ENCODE measurements at regions not wholly inside any gene's neighbourhood (a gene's known extent, or its start where the extent isn't known, plus 50 kb on each side); places are given as distances from the start of the nearest gene placed in this dataset.
"Not testable (repeated sequence)": the region's sequence is repeated elsewhere in the genome, so short reads cannot be mapped to it uniquely, and the experiment has no call there.

DNA sequence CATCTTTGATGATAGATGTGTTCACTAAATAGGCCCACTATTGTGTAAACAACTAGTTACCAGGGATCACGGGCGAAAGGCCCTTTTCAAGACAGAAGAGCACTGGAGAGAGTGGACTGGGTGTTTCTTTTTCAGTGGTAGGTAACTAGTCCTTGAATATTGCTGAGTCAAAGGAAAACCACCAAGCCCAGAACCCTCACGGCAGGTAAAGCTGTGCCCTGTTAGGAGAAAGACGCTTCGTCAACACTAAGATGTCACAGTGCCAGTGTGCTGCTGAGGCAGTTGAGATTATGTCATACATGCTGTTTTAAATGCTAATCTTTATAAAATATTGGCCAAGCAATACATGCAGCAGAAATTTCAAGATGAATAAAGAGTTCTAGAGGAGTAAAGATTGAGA is 578.6 kb downstream of the PYDC2 start:
- no peak for DNase-seq

DNA sequence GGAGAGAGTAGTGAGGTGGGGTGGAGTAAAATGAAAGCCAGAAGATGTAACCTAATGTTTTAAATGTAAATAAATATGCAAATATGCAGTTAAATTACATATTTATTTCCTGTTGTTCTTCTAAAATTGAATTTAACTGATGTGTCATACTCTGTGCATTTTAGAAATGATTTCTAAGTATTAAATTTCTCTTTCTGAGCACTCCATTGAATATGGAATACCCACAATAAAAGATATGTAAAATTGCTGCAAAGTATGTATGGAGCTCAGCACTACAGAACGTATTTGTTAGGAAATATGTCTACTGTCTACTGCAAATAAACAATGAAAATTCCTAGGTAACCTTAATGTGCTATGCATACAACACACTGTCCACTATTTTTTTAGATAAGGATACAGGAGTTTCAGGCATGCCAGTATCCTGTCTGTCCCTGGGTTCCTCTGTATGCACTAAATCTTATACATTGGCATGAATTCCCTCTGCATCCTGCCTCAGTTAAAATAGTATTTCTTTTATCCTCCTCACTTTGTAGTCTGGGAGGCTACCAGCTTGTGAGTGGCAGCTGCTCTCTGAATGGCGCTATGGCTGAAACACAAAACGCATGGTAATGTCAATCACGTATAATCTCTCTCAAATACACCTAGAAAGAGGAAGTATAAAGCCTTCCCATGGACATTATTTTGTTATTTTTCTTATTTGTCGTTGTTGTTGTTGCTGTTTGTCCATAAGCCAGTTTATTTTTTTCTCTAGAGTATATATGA is 579.5 kb downstream of the PYDC2 start:
- DNase-seq: no peak

DNA sequence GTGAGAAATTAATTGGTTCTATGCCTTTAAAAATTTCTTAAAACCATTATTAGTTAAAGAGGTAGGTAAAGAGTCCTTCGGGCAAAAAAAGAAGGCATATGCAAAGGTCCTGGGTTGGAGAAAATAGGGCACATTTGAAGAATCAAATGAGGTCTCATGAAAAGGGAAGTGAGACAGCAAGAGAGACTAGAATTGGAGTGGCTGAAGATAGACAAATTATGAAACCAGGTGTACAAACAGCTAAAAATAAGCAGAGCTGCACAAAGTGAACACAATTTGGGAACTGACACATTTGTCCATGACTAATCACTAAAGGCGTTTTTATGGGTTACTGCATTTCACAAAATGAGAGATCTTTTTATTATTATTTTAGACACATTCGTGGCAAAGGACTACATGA is 581.2 kb downstream of the PYDC2 start:
- no peak for DNase-seq

DNA sequence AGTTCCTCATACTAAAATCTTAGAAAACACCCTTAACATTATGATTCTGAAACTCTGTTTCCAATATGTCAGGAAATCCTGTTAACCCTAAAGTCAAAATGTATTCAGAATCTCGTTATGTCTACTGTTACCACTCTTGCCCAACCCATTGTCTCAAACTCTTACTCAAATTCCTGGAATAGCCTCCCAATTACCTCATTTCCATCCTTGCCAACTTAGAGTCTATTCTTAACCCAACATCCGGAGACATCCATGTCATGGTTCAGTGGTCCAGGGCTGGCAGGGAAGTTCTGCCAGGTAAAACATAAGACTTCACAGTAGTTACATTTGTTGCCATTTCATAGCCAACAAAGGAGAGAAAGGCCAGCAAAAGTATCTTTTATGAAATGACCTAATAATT is 593.9 kb downstream of the PYDC2 start:
- no peak for DNase-seq

DNA sequence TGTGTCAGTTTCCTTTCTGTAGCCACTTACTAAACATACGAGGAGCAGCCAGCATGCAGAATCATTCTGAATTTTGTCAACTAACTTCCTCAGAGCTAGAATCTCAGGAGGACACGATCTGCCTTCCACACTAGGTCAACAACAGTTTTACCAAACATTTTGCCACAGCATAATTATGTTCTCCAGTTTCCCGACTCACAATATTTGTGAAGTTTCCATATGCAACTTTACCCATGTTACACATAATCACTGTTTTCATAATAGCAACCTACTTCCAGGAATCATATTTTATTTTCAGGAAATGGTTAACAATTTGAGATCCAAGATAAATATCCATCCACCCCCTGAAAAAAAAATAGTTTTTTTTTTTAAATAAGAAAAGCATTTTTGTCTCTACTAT is 595.0 kb downstream of the PYDC2 start:
- no peak for DNase-seq

DNA sequence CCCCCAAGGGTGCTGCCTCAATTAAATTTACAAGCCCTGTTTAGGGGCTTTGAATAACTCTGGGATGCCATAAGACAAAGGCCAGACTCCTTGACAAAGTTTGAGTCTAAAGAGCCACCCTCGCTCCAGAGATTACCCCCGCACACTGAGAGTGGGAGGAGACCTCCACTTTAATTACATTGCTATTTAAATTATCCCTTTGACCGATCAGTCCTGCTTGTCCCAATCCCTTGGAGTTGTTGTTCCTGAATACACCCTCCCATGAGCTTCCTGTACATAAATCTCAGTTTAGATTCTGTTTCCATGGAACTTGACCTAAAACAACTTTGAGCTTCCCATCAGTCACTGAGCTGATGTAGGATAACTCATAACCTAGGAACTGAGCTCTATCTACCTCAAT is 596.3 kb downstream of the PYDC2 start:
- no peak for DNase-seq

DNA sequence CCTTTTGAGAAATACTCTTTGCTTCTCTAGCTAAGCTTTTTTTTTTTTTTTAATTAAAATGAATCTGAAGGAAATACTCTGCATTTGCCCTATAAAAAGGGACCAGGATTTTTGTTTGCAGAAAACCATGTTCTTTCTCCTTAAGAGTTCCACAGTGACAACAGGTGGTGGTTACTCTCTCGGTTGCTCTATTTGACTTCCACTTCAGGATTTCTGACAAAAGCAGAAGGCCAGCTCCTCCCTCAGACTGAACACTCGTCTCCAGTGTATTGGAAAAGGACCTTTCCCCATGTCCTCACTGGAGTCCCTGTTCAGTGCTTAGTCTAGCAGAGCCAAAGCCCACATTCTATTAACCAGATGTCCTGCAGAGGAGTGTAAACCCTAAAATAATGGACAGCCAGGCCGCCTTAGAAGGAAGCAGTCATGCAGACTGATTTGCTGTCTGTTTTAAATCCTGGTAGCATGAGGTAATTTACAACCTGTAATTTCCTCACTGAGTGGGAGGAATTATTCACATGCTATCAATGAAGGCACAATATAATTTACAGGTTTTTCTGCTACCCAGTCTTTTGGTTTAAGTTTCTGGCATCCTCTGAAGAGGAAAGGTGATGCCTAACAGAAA is 599.3 kb downstream of the PYDC2 start:
- DNase-seq: no peak

DNA sequence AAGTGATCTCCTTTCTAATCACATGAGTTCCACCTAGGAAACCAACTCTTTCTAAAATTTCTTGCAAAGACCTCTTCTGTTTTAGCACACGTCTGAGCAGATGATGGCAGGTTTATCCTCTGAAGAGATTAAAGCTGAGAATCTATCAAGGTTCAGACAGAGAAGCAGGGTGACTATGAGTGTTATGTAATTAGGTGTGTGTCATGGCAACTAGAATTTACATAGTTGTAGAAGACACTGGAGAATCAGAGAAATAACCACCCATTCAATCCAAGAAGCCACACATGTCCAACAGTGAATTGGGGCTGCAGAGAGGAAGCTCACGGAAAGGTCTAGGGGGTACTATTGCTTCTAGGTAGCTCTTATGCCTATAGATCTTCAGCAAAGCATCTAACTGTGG is 600.5 kb downstream of the PYDC2 start:
- no peak for DNase-seq

DNA sequence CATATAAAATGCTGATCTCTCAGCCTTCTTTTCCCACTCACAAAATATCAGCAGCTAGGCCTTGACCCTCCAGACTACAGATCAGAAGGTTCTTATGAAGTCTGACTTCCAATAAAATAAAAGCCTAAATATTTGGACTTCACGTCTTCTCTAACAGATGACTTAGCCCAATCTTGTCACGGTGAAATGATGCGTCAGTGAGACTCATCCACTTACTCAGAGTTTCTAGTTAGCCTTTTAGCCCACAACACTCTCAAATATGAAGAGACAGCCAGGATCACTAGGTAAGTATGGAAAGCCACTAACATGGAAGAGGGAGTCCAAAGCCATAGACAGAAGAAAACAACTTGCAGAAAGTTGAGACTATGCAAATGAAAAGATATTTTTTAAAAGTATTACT is 601.2 kb downstream of the PYDC2 start:
- no peak for DNase-seq

DNA sequence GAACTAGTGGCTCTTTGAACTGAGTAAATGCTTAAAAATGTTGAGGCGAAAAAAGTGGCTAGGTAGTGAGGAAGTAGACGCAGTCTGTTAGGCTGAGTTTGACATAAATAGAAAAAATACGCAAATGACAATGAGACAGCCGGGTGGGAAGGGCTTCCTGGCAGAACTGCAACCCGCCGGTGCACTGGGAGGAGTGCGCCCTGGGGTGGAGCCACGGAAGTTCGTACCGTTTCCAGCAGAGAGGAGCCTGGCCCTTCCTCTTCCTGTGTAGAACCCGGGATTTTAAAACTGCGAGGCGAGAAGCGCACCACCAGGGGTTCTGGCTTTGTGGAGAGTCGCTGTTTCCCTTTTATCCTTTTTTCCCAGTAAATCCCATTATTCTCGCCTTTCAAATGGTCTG is 602.6 kb downstream of the PYDC2 start:
- DNase-seq: no peak

DNA sequence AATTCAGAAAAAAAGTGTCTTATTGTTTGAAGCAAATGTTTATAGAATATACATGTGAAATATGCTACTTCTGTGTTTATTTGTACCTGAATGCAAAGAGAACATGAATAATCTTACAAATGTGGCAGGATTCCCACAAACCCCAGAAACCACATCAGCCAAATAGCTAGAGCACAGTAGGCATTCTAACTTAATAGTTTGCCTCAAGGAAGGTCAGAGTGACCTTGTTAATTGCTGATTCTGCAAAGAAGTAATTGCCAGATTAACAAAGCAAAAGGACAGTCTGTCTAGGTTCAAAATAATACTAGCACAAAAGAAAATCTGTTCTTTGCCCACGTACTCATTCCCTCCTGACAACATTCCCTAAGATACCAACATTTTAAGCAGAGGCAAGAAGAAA is 604.0 kb downstream of the PYDC2 start:
- DNase-seq: no peak

DNA sequence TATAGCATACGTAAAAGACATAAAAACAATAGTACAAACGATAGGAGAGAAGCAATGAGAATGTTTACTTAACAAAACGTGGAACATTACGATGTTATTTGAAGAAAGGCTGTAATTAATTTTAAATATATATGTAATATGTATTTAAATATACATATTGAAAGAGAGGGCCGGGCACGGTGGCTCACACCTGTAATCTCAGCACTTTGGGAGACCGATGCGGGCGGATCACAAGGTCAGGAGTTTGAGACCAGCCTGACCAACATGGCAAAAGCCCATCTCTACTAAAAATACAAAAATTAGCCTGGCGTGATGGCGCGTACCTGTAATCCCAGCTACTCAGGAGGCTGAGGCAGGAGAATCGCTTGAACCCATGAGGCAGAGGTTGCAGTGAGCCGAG is 605.3 kb downstream of the PYDC2 start:
- not testable (repeated sequence) for DNase-seq

DNA sequence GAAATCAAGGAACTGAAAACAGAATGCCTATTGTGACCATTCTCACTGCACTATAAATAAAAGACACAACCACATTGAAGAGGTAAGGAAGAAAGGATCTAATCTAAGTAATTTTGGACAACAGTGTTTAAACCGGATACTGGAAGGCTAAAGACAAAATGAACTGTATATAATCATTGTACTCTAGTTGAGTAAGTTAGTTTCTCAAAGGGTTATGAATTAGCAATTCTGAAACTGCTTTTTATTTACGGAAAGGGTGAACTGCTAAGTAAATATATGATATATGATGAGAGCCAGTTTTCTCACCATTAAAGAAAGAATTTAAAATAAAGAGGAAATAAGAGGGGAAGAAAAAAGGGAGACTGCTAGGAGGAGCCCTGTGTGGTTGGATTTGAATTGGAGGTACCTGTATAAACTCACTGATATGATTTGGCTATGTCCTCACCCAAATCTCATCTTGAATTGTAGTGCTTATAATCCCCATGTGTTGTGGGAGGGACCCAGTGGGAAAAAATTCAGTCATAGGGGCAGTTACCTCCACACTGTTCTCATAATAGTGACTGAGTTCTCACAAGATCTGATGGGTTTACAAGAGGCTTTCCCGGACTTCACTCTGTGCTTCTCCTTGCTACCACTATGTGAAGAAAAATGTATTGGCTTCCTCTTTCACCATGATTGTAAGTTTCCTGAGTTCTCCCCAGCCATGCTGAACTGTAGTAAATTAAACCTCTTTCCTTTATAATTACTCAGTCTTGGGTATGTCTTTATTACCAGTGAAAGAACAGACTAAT is 607.7 kb downstream of the PYDC2 start:
- no peak for DNase-seq

DNA sequence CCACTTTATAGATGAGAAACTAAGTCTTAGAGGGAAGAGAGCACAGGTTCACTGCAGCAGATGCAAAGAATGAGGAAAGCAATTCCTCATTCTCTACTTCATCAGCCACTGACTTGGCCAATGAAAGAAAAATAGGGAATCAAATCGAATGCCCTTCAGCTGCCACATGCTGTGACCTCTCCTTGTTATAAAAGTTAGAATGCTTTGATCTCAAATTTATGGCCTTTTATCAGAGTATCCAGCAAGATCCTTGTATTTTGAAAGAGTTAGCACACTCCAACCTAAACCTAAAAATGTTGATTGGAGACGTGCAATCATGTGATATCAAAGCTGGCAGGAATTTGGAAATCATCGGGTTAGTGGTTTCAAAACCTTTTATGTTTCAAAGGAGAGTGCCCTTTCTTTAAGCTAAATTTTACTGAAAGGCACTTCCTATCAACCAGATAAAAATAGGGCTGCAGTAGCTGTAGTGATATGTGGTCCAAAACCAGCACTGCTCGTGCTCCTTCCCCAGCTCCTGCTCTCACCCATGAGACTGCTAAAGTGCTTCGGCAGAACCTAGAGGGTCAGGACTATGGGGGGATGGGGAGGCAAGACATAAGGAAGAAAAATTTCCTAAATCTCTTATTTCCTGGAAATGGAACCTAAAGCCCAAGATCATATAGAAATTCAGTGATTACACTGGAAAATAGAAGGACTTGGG is 617.0 kb downstream of the PYDC2 start:
- no peak for DNase-seq

DNA sequence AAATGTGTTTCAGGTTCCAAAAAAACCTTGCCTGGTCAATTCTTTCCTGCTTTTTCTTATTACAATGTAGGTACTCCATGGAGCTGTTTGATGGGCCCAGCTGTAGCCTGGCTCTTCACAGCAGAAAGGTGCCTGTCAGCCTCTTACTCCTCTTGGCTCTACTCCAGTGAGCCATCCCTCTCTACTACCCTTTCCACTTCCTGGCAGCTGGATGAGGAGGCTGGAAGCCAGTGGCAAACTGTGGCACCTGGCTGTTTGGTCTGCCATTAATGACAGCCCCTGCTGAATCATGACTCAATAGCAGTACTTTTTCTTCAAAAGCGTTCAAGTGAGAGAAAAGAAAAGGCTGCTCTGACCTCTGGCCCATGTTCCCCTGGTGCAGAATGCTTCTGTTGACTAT is 618.1 kb downstream of the PYDC2 start:
- no peak for DNase-seq

DNA sequence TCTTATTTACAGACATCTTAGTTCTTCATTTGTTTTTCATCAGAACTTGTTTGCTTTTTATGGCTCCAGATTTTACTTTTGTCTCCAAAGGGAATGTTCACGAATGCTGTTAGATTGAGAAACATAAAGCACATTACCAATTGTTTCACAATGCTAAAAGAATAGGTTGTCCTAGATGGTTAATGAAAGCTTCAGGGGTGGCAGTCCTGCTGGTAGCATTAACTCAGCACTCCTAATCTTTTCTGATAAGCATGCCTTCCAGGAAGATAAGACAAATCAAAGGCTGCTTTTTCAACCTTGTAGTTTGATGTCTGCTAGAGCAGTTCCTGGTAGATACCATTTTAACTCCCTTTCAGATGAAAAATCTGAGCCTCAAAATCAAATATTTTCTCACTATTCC is 619.4 kb downstream of the PYDC2 start:
- DNase-seq: no peak

DNA sequence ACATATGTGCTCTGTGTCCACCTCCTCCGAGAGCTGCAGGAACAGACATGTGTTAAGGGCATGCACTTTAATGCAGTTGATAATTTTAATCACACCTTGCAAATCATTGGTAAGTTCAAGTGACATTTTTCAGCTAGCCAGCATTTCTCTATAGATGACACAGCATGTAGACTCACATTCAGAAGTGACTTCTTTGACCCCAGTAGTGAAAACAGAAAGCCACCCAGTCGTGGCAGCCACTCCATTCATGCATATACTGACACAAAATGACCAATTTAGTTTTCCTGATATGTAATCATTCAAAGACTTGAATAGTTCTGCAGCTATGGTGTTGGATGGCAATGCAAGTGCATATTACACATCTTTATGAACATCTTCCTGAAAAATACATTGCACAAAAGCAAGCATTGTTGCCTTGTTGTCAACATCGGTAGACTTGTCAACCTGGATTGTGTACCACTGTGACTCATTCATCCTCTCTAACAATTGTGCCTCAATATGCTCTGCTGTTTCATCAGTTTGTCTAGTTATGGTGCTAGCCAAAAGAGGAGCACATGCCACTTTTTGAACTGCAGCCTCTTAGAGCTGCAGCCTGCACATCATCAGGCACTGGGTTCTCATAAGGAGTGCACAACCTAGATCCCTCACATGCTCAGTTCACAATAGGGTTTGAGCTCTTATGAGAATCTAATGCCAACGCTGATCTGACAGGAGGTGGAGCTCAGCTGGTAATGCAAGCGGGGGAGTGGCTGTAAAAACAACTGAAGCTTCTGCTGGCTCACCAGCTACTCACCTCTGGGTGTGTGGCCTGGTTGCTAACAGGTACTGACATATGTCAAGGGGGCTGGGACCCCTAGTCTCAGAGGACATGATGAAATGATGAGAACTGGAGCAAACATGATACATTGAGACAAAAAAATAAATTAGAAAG is 622.0 kb downstream of the PYDC2 start:
- DNase-seq: no peak
